Astrocyte (in vitro differentiated cells and primary cell): ENCODE measurements at regions not wholly inside any gene's neighbourhood (a gene's known extent, or its start where the extent isn't known, plus 50 kb on each side); places are given as distances from the start of the nearest gene placed in this dataset.

Experiments used
- EZH2 ChIP-seq: IDR thresholded peaks from 2 replicates; pipeline ENCODE4 v1.6.1; 2012; ENCODE audit warnings: mild to moderate bottlenecking, low read length, inconsistent platforms; ENCODE audit not compliant: insufficient read depth
- TF ChIP-seq, protein P1 (sequence below): IDR thresholded peaks from 2 replicates; pipeline ENCODE4 v1.5.1; 2011; ENCODE audit warnings: low read depth, mild to moderate bottlenecking, inconsistent platforms, low read length, moderate library complexity; ENCODE audit not compliant: insufficient read depth

DNA sequence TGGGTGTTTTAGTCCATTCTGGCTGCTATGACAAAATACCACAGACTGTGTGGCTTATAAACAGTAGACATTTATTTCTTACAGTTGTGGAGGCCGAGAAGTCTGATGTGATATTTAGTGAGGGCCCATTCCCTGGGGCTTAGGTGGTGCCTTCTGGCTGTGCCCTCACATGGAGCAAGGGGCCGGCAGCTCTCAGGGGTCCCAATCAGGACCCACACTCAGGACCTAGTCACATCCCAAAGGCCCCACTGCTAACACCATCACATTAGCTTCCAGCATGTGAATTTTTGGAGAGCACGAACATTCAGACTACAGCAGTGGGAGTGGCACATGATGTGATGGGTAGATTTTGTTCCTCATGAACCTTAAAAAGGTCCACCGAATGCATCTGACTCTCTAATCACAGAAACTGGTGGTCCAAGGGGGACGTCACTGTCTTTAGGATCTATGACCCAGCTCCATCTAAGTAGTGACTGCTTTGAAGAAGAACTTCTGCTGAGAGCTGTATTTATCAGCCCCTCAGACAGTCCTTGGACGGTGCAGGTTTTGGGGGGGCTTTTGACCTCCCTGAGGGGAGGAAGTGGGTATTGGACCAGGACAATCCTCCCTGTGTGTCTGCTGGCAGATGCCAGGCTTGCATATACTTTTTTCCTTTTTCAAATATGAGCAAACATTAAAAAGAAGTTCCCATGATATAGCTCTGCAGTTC lies 154.5 kb upstream of the ZNF32 start:
- TF ChIP-seq, protein P1, sequence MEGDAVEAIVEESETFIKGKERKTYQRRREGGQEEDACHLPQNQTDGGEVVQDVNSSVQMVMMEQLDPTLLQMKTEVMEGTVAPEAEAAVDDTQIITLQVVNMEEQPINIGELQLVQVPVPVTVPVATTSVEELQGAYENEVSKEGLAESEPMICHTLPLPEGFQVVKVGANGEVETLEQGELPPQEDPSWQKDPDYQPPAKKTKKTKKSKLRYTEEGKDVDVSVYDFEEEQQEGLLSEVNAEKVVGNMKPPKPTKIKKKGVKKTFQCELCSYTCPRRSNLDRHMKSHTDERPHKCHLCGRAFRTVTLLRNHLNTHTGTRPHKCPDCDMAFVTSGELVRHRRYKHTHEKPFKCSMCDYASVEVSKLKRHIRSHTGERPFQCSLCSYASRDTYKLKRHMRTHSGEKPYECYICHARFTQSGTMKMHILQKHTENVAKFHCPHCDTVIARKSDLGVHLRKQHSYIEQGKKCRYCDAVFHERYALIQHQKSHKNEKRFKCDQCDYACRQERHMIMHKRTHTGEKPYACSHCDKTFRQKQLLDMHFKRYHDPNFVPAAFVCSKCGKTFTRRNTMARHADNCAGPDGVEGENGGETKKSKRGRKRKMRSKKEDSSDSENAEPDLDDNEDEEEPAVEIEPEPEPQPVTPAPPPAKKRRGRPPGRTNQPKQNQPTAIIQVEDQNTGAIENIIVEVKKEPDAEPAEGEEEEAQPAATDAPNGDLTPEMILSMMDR = no peak
- TF ChIP-seq EZH2 = no peak
